ENCODE measurements at regions not wholly inside any gene's neighbourhood (a gene's known extent, or its start where the extent isn't known, plus 50 kb on each side); places are given as distances from the start of the nearest gene placed in this dataset.

GRCh38 chr13:104483631-104484030 is 1417.4 kb upstream of the SLC10A2 start:
- DNase-seq (ENCODE audit: low spot score in 2 of 2, unreplicated experiment in 2 of 2) = no peak
- Mint-ChIP-seq H3K27me3 (ENCODE audit: low read depth) (no peaks in the 10 kb centered on the region), H3K4me1 (peaks cover 31% of the 10 kb centered on the region), H3K27ac (no peak overlapping the region), H3K4me3 (no peak overlapping the region), H3K9me3 (peaks cover 22% of the 10 kb centered on the region), H3K36me3 (peaks cover 8% of the 10 kb centered on the region)
- TF ChIP-seq, protein P1, sequence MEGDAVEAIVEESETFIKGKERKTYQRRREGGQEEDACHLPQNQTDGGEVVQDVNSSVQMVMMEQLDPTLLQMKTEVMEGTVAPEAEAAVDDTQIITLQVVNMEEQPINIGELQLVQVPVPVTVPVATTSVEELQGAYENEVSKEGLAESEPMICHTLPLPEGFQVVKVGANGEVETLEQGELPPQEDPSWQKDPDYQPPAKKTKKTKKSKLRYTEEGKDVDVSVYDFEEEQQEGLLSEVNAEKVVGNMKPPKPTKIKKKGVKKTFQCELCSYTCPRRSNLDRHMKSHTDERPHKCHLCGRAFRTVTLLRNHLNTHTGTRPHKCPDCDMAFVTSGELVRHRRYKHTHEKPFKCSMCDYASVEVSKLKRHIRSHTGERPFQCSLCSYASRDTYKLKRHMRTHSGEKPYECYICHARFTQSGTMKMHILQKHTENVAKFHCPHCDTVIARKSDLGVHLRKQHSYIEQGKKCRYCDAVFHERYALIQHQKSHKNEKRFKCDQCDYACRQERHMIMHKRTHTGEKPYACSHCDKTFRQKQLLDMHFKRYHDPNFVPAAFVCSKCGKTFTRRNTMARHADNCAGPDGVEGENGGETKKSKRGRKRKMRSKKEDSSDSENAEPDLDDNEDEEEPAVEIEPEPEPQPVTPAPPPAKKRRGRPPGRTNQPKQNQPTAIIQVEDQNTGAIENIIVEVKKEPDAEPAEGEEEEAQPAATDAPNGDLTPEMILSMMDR (IDR thresholded peaks at IDR 0.05; ENCODE audit: unreplicated experiment) = no peak

- Mint-ChIP-seq H3K27me3 (ENCODE audit: low read depth) (no peaks in the 10 kb centered on the region), H3K4me3 (no peak overlapping the region), H3K9me3 (peaks cover 46% of the 10 kb centered on the region), H3K27ac (no peak overlapping the region), H3K36me3 (peaks cover 19% of the 10 kb centered on the region), H3K4me1 (no peaks in the 10 kb centered on the region)
- DNase-seq (ENCODE audit: low spot score in 2 of 2, unreplicated experiment in 2 of 2) = no peak
- TF ChIP-seq, protein P1 (IDR thresholded peaks at IDR 0.05; ENCODE audit: unreplicated experiment) = no peak
Measured at GRCh38 chr13:104477261-104477660, 1411.0 kb upstream of the SLC10A2 start.

- H3K9me3 Mint-ChIP-seq = peaks cover 26% of the 10 kb centered on the region
- no peak overlapping the region for H3K4me3 Mint-ChIP-seq
- no peak overlapping the region for H3K27ac Mint-ChIP-seq
- H3K36me3 Mint-ChIP-seq = peaks cover 13% of the 10 kb centered on the region
- H3K4me1 Mint-ChIP-seq = no peaks in the 10 kb centered on the region
- DNase-seq (ENCODE audit: low spot score in 2 of 2, unreplicated experiment in 2 of 2) = no peak
- no peaks in the 10 kb centered on the region for H3K27me3 Mint-ChIP-seq (ENCODE audit: low read depth)
- TF ChIP-seq, protein P1 (IDR thresholded peaks at IDR 0.05; ENCODE audit: unreplicated experiment) = no peak
Measured at GRCh38 chr13:104473936-104474335, 1407.7 kb upstream of the SLC10A2 start.

- Mint-ChIP-seq H3K9me3 (peaks cover 16% of the 10 kb centered on the region), H3K27ac (no peak overlapping the region), H3K4me3 (no peak overlapping the region), H3K4me1 (no peaks in the 10 kb centered on the region), H3K27me3 (ENCODE audit: low read depth) (no peaks in the 10 kb centered on the region), H3K36me3 (no peaks in the 10 kb centered on the region)
- DNase-seq (ENCODE audit: low spot score in 2 of 2, unreplicated experiment in 2 of 2) = no peak
- TF ChIP-seq, protein P1 (IDR thresholded peaks at IDR 0.05; ENCODE audit: unreplicated experiment) = no peak
Measured at GRCh38 chr13:104466016-104466415, 1399.8 kb upstream of the SLC10A2 start.

DNA sequence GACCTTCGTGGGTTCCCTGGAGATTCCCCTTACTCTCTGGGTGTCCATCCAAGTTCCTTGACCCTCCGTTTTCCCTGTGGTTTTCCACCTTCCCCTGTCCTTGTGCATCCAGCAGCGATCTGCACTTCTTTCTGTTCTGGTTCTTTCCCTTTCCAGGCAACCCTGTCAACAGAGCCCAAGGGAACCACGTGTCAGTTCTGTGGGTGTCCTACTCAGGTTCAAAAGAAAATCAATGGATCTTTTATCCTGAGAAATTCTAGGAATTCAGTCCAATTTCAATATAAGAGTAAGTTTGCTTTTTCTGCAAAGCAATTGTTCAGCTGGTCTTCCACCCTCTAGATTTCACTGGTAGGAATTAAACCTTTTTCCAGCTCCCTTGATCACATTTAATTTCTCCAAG is 1394.8 kb upstream of the SLC10A2 start:
- Mint-ChIP-seq H3K27ac (no peak overlapping the region), H3K4me1 (no peaks in the 10 kb centered on the region), H3K36me3 (no peaks in the 10 kb centered on the region), H3K4me3 (no peak overlapping the region), H3K9me3 (peaks cover 13% of the 10 kb centered on the region), H3K27me3 (ENCODE audit: low read depth) (no peaks in the 10 kb centered on the region)
- no peak for DNase-seq (ENCODE audit: low spot score in 2 of 2, unreplicated experiment in 2 of 2)
- TF ChIP-seq, protein P1 (IDR thresholded peaks at IDR 0.05; ENCODE audit: unreplicated experiment) = no peak

DNA sequence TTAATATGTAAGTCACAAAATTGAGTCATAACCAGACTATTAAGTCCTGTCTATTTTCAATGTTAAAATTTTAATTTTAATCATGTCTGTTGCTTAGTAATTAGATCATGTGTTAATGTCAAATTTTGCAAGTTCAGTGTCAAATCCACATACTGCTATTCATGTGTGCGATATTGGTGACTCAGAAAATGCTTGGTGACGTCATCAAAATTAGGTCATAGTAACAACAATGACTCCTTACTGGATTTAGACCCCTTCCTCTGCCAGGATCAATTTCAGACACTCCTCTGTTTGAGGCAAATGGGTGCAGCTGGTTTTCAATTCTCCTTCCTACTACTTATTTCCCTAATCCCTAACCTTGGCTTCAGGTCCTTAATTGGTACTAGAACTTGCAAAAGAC is 1394.3 kb upstream of the SLC10A2 start:
- H3K4me1 Mint-ChIP-seq = no peaks in the 10 kb centered on the region
- no peak for DNase-seq (ENCODE audit: low spot score in 2 of 2, unreplicated experiment in 2 of 2)
- H3K36me3 Mint-ChIP-seq = no peaks in the 10 kb centered on the region
- H3K9me3 Mint-ChIP-seq = peaks cover 13% of the 10 kb centered on the region
- no peak overlapping the region for H3K4me3 Mint-ChIP-seq
- TF ChIP-seq, protein P1 (IDR thresholded peaks at IDR 0.05; ENCODE audit: unreplicated experiment) = no peak
- no peaks in the 10 kb centered on the region for H3K27me3 Mint-ChIP-seq (ENCODE audit: low read depth)
- no peak overlapping the region for H3K27ac Mint-ChIP-seq
